IPS-18c (cell line): ENCODE measurements at regions not wholly inside any gene's neighbourhood (a gene's known extent, or its start where the extent isn't known, plus 50 kb on each side); places are given as distances from the start of the nearest gene placed in this dataset.

Experiments
- H3K4me3 ChIP-seq: 2 replicates; pipeline ENCODE4 v1.7.0; 2013; ENCODE audit warnings: low read depth, mild to moderate bottlenecking, low read length, moderate library complexity; ENCODE audit not compliant: insufficient read depth
- H3K9me3 ChIP-seq: one replicate; pipeline ENCODE4 v1.6.1; 2013; ENCODE audit warnings: mild to moderate bottlenecking, low read length, moderate library complexity; ENCODE audit not compliant: control insufficient read depth, insufficient read depth

DNA sequence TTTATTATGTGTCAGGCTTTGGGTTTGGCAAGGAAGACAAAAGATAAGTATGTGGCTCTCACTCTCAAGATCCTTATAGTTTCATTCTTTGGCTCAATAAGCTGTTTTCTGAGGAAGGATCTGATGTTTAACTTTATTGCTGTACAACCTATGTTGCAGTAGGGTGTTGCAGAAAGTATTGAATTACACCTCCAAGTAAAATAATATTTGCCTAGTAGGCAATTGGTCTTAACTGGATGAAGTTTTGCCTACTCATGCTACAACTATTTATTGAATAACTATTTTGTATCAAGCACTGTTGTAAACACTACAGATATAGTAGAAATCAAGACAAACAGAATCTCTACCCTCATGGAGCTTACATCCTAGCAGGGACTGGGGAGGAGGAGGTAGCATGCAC lies 169.7 kb downstream of the TAF11L14 start:
- Histone ChIP-seq H3K4me3 (no peak overlapping the region), H3K9me3 (no peaks in the 10 kb centered on the region)

DNA sequence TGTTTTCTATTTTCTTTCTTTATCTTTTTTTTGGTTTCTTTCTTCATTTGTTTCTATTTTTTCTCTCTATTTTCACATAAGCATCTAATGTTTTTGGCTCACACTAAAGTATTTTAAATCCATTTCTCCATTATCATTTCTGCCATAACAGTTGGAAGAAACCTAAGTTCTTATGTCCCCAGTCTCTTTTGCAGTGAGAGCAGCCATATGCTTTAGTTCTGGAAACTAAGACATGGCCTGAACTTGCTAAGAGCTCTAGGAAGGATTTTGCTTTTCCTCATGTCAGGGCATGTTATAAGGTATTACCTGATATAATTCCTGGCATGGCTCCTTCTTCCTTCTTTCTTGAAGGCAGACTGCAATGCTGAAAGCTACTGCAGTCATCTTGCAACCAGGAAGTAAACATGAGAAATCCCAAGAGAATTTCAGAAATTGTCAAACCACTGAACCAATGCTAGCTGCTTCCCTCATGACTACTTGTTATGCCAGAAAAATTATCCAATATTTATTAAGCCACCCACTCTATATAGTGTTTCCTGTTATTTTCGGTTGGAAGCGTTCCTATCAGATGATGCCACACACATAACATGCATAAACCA lies 171.1 kb downstream of the TAF11L14 start:
- Histone ChIP-seq H3K9me3 (no peaks in the 10 kb centered on the region), H3K4me3 (no peak overlapping the region)

DNA sequence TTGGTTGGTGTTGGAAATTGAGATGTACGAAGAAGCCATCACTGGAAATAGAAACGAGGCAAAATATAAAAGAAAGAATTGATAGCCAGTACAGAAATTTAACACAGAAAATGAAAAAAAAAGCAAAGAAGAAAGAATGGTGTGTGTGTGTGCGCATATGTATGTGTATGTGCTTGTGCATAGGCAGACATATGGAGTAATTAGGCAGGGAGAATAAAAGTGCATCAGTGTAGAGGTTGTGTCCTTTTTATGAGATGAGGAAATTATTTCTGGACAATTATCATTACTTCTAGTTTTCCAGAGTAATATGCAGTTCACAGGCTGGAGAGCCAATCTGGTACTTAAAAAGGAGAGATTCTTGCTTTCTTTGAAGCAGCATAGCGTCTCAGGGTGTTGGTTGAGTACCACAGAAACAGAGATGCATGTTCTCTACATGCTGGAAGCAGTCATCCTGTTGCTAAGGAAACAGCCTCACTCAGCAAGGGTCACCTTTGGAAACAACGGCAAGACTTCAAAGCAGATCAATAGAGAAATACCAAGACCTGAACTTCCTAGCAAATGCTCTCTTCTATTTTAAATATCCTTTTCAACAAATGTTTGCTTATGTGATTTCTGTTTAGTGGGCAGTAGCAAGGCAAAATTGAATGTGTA lies 172.7 kb downstream of the TAF11L14 start:
- no peaks in the 10 kb centered on the region for H3K9me3 ChIP-seq
- H3K4me3 ChIP-seq: no peak overlapping the region

DNA sequence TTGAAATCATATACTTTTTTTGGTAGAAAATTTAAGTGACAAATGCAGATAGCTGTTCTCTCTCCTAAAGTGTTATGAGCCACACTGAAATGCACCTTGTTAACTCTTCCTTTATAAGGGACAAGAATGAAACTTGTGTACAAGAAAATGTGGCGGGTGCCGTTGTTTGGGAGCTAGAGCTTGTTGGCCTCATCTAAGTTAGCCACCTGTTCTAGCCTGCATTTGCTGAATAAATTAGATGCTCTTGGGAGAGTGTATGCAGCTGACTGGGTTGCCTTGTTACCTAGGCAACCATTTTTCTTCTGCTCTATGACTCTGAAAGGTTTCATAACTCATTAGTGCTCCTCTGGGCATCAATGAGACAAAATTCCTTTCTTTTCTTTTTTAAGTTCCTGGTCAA lies 174.3 kb downstream of the TAF11L14 start:
- Histone ChIP-seq H3K4me3 (no peak overlapping the region), H3K9me3 (no peaks in the 10 kb centered on the region)

DNA sequence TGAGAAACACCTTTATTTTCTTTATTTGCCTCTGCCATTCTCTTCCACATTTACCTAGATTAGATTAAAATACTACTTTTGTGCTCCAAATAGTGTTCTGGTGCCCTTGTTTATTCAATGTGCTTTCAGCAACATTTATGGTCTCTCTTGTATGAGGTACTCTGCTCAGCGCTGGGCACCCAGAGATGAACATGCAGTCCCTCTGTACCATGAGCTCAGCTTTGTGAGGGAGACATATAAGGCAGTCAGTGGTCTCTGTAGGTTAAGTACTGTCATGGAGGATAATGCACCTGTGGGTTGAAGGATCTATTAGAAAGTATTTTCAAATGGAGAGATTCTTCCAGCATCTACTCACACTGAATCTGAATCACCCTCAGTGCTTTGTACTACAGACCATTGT lies 176.5 kb downstream of the TAF11L14 start:
- Histone ChIP-seq H3K9me3 (no peaks in the 10 kb centered on the region), H3K4me3 (no peak overlapping the region)

DNA sequence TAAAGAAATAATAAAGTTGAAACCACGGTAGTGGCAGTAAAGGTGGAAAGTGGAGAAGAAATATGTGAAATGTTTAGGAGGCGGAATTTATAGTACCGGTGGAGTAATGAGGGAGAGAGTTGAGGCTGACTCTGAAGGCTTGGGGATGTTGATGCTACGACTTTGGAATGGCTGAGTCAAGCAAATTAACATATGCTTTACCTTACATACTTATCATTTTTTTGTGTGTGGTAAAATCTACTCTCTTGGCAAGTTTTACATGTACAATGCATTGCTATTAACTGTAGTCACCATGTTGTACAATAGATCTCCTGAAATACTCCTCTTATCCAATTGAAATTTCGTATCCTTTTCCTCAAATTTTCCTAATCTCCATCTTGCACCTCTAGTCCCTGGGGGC lies 179.0 kb downstream of the TAF11L14 start:
- H3K9me3 ChIP-seq: no peaks in the 10 kb centered on the region

DNA sequence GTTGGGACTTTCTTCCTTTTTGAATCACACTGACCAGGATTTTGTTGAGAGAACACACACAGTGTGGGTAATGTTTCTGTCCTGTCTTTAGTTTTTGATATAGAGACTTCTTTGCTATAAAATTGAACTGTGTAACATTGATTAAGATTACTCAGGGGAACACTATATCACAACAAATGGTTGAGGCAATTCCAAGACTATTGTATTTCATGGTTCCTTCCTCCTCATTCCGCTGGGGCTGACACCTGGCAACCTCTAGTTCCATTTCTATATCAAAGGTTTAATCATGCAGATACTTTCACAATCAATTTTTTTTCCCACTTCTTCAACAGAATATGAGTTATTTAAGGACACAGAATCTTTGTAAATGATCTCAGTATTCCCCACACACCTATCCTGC lies 182.2 kb downstream of the TAF11L14 start:
- no peak overlapping the region for H3K4me3 ChIP-seq
- H3K9me3 ChIP-seq: no peaks in the 10 kb centered on the region

More for the DNA sequence above, 179.0 kb downstream of the TAF11L14 start:
- H3K4me3 ChIP-seq: no peak overlapping the region

DNA sequence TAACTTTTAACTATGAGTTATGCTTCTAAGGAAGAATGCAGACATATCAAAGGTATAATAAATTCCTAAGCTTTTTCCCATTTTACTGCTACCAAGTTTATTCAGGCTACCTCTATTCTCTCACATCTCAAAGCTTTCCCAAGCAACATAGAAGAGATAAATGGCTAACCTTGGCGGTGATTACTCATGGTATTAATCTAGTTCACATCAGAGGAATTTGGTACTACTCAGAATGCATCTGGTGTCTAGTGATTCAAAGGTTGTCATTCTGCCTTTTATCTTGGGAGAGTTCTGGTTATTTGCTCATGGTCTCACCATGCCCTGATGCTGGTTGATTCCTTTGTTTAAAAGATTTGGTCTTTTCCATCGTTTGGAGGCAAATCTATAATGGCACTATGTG lies 182.7 kb downstream of the TAF11L14 start:
- no peak overlapping the region for H3K4me3 ChIP-seq
- no peaks in the 10 kb centered on the region for H3K9me3 ChIP-seq

DNA sequence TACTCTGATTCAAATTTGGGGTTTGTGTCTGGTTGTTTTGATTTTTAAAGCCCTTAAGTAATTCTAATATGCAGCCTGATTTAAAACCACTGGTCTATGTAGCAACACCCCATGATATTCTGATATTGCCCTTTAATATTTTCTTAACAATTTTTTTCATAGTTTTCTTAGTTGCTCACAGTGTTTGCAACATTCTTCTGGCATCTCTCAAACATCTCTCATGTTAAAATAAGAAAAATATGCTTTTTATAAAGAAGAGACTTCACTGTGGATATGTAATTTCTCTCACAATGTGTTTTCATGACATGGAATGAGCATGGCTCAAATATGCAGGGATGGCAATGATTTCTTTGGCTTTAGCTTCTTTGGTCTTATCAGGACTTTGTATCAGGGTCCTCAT lies 183.7 kb downstream of the TAF11L14 start:
- no peaks in the 10 kb centered on the region for H3K9me3 ChIP-seq
- no peak overlapping the region for H3K4me3 ChIP-seq

DNA sequence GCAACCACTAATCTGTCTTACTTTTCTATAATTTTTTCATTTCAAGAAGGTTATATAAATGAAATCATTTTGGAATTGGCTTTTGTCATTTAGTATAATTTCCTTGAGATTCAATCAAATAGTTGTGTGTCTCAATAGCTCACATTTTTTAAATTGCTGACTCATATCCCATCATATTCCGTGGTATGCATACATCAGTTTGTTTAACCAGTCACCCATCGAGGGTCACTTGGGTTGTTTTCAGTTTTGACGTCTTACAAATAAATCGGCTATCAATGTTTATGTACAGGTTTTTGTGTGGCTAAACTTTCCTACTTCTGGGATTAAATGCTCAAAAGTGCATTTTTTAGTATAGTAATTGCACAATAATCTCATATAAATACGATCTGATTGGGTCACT lies 185.5 kb downstream of the TAF11L14 start:
- Histone ChIP-seq H3K4me3 (no peak overlapping the region), H3K9me3 (no peaks in the 10 kb centered on the region)

DNA sequence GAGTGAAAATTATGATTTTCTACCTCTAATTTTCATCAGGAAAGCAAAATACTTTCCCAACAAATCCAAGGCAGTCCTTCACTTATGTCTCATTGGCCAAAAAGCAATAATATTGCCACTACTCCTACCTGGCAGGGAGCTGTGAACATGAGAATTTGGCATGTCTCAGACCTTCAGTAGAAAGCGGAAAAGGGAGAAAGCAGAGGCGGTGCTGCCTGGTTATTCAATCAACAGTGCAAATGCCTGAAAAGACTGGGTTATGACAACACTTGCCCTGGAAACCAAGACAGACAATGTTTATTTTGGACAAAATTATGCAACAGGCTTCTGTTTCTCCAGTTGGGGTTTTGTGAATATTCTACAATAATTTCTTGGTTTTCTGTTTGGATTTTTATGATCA lies 194.4 kb downstream of the TAF11L14 start:
- Histone ChIP-seq H3K4me3 (no peak overlapping the region), H3K9me3 (no peaks in the 10 kb centered on the region)

DNA sequence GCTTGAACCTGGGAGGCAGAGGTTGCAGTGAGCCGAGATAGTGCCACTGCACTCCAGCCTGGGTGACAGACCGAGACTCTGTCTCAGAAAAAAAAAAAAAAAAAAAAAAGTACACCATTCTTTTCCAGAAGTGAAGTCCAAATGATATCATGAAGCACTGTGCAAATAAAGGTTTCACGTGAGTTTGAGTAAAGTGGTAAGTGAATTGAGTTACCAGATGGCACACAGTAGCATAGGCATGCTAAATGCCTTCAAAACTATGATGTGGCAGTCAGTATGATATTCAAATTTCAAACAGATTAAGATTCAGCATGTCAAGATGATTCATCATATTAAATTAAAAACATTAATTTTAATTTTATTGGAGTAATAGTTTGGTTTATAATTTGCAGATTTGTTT lies 195.2 kb downstream of the TAF11L14 start:
- H3K9me3 ChIP-seq: no peaks in the 10 kb centered on the region
- H3K4me3 ChIP-seq: no peak overlapping the region

DNA sequence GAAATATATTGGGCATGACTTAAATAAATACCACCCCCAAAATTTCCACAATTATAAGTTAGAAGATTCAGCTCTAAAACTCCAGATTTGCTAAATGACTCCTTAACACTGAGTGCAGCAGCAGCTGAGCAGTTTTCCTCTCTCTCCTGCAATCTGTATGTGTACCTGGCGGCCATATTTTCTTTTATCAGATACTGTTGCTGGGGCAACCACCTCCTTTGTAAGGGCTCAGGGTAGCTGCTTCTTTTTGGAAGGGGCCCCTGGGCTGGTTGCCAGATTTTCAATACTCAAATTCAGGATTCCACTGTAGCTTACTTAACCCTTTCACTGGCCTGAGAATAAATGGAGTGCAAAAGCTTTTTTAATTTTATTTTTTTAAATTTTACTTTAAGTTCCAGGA lies 197.0 kb downstream of the TAF11L14 start:
- Histone ChIP-seq H3K4me3 (no peak overlapping the region), H3K9me3 (no peaks in the 10 kb centered on the region)

DNA sequence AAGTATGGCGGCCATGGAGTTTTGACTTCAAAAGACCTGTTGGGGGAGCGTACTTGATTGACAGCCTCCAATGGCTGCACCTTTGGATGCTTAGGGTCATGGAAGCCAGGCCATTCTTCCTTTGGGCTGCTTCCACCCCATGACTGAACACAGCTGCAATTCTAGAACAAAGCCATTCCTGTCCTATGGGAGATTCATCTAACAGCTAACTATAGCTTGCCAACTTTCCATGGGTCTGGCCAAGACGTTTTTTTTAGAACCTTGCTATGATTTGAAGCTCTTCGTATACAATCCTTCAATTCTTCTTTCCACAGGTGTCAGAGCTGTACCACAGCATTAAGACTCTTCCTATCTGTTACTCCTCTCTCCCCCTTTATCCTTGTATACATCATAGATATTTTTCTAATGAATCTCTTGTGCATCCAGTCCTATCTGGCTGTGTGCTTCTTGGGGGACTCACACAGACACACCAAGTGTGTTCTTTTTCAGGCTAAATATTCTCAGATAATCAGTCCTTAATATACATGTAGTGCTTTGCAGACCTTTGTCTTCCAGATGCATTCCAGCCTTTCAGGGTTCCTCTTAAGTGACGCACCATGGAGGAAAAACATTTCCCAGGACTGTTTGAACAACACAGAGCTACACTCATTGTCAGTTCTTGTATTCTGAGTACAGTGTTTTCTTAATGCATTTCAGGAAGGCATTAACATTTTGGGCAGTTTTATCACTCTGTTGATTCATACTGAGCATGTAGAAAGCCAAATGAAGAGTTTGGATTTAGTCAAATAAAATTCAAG lies 198.9 kb downstream of the TAF11L14 start:
- H3K9me3 ChIP-seq: no peaks in the 10 kb centered on the region
- no peak overlapping the region for H3K4me3 ChIP-seq

DNA sequence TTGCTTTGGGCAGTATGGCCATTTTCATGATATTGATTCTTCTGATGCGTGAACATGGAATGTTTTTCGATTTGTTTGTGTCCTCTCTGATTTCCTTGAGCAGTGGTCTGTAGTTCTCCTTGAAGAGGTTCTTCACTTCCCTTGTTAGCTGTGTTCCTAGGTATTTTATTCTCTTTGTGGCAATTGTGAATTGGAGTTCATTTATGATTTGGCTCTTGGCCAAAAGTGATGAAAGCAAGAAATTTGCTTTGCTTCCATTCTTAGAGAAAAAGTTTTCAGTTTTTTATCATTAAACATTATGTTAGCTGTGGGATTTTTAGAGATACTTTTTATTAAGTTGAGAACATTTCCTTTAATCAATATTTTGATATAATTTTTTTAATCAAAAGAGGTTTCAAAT lies 203.5 kb downstream of the TAF11L14 start:
- Histone ChIP-seq H3K4me3 (no peak overlapping the region), H3K9me3 (no peaks in the 10 kb centered on the region)

DNA sequence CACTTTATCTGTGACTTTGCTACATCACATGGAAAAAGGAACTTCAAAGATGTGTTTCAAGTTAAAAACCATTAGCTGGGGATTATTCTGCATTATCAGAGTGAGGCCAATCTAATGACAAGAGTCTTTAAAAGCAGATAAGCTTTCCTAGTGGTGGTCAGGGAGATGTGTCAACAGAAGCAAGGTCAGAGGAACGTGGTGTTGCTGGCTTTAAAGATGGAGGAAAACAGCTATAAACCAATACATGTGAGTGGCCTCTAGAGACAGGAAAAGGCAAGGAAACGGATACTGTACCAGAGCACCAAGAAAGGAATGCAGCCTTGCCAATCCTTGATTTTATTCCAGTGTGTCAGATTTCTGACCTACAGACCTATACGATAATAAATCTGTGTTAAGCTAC lies 204.2 kb downstream of the TAF11L14 start:
- Histone ChIP-seq H3K4me3 (no peak overlapping the region), H3K9me3 (no peaks in the 10 kb centered on the region)

DNA sequence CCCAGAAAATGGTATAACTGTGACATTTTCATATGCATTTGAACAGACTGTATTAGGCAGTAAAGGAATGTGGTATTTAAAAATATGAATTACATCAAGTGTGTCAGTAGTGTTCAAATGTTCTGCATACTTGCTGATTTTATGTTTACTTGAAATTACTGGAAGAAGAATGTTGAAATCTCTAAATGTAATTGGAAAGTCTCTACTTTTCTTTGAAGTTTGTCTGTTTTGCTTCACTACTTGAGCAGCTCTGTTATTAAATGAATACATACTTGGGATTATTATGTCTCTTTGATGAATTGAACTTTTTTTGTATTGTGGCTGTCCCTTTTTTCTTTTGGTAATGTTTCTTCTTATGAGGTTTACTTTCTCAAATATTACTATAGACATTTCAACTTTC lies 205.6 kb downstream of the TAF11L14 start:
- Histone ChIP-seq H3K4me3 (no peak overlapping the region), H3K9me3 (no peaks in the 10 kb centered on the region)

DNA sequence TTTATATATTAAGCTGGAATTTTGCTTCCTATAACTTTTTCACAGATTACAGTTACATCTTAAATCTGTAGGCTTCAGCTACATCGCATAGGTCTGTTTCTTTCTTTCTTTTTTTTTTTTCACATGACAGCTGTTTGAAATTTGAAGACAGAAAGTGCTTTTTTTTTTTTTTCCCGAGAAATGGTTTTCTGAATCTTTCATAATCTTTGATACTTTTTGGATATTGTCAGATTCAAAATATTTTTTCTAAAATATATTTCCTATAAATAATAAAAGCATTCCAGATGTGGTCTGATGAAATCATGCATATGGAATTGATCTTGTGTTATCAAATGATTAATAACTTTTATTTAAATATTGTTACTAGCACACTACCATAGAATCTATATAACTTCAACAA lies 212.2 kb downstream of the TAF11L14 start:
- Histone ChIP-seq H3K4me3 (no peak overlapping the region), H3K9me3 (no peaks in the 10 kb centered on the region)
